ENCODE measurements at regions not wholly inside any gene's neighbourhood (a gene's known extent, or its start where the extent isn't known, plus 50 kb on each side); places are given as distances from the start of the nearest gene placed in this dataset.

- Histone ChIP-seq H2AFZ (no peak overlapping the region), H3K27ac (no peak overlapping the region), H3K9me3 (ENCODE audit: low read depth) (no peaks in the 10 kb centered on the region), H3K27me3 (no peaks in the 10 kb centered on the region), H3K9me2 (replicated peaks; ENCODE audit: insufficient read depth) (no peaks in the 10 kb centered on the region), H3K4me1 (ENCODE audit: insufficient read depth) (peaks cover 3% of the 10 kb centered on the region), H4K20me1 (ENCODE audit: insufficient read depth, poor library complexity, severe bottlenecking) (no peaks in the 10 kb centered on the region), H3K4me2 (no peak overlapping the region), H3K4me3 (no peak overlapping the region), H3K79me2 (no peaks in the 10 kb centered on the region), H3K36me3 (replicated peaks; ENCODE audit: insufficient read depth, low read depth) (no peaks in the 10 kb centered on the region)
- DNase-seq (ENCODE audit: low spot score) = no peak
- TF ChIP-seq EZH2 (IDR thresholded peaks at IDR 0.05; ENCODE audit: borderline replicate concordance) (no peak), EZH2phosphoT487 (IDR thresholded peaks at IDR 0.05; ENCODE audit: low read depth, severe bottlenecking, unreplicated experiment) (no peak)
- TF ChIP-seq, protein P1, sequence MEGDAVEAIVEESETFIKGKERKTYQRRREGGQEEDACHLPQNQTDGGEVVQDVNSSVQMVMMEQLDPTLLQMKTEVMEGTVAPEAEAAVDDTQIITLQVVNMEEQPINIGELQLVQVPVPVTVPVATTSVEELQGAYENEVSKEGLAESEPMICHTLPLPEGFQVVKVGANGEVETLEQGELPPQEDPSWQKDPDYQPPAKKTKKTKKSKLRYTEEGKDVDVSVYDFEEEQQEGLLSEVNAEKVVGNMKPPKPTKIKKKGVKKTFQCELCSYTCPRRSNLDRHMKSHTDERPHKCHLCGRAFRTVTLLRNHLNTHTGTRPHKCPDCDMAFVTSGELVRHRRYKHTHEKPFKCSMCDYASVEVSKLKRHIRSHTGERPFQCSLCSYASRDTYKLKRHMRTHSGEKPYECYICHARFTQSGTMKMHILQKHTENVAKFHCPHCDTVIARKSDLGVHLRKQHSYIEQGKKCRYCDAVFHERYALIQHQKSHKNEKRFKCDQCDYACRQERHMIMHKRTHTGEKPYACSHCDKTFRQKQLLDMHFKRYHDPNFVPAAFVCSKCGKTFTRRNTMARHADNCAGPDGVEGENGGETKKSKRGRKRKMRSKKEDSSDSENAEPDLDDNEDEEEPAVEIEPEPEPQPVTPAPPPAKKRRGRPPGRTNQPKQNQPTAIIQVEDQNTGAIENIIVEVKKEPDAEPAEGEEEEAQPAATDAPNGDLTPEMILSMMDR (IDR thresholded peaks at IDR 0.05; ENCODE audit: poor library complexity) = no peak
- 88% methylated on average over 2 of the region's 2 CpGs for WGBS (ENCODE audit: low lambda C conversion rate, missing lambda C conversion rate)
These were observed 210.1 kb upstream of the ARHGEF26 start for GRCh38 chr3:153911116-153911515.

- Histone ChIP-seq H3K27me3 (no peaks in the 10 kb centered on the region), H2AFZ (no peak overlapping the region), H3K36me3 (replicated peaks; ENCODE audit: insufficient read depth, low read depth) (no peaks in the 10 kb centered on the region), H3K4me1 (ENCODE audit: insufficient read depth) (no peaks in the 10 kb centered on the region), H3K4me3 (no peak overlapping the region), H3K9me2 (replicated peaks; ENCODE audit: insufficient read depth) (no peaks in the 10 kb centered on the region), H3K79me2 (no peaks in the 10 kb centered on the region), H3K27ac (no peak overlapping the region), H3K9me3 (ENCODE audit: low read depth) (no peaks in the 10 kb centered on the region), H3K4me2 (no peak overlapping the region), H4K20me1 (ENCODE audit: insufficient read depth, poor library complexity, severe bottlenecking) (no peaks in the 10 kb centered on the region)
- no peak for DNase-seq (ENCODE audit: low spot score)
- no peak for TF ChIP-seq EZH2 (IDR thresholded peaks at IDR 0.05; ENCODE audit: borderline replicate concordance)
- TF ChIP-seq, protein P1 (IDR thresholded peaks at IDR 0.05; ENCODE audit: poor library complexity) = no peak
- no peak for TF ChIP-seq EZH2phosphoT487 (IDR thresholded peaks at IDR 0.05; ENCODE audit: low read depth, severe bottlenecking, unreplicated experiment)
- 100% methylated on average over 1 of the region's 1 CpG for WGBS (ENCODE audit: low lambda C conversion rate, missing lambda C conversion rate)
These were observed 201.4 kb upstream of the ARHGEF26 start for GRCh38 chr3:153919773-153920172.

DNA sequence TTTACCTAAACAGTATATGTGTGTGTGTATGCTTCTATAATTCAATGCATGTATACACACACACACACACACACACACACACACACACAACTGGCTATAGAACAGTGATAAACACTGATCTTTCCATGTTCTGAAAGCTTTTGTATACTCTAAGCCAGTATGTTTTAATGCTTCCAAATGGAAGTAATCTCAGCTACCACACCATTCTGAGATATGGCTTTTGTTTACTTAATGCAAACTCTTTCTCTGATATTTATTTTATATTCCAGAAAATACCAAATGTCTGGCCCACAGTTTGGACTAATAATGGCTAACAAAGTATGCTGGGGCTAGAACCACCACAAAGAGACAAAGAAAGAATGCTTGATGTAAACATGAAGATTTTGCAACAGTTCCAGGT is 199.4 kb upstream of the ARHGEF26 start:
- Histone ChIP-seq H3K9me3 (ENCODE audit: low read depth) (no peaks in the 10 kb centered on the region), H3K27ac (no peak overlapping the region), H3K27me3 (no peaks in the 10 kb centered on the region), H3K9me2 (replicated peaks; ENCODE audit: insufficient read depth) (no peaks in the 10 kb centered on the region), H3K4me3 (no peak overlapping the region), H3K36me3 (replicated peaks; ENCODE audit: insufficient read depth, low read depth) (no peaks in the 10 kb centered on the region), H3K4me2 (no peak overlapping the region), H4K20me1 (ENCODE audit: insufficient read depth, poor library complexity, severe bottlenecking) (no peaks in the 10 kb centered on the region), H3K79me2 (no peaks in the 10 kb centered on the region), H3K4me1 (ENCODE audit: insufficient read depth) (no peaks in the 10 kb centered on the region), H2AFZ (no peak overlapping the region)
- TF ChIP-seq EZH2phosphoT487 (IDR thresholded peaks at IDR 0.05; ENCODE audit: low read depth, severe bottlenecking, unreplicated experiment) (no peak), EZH2 (IDR thresholded peaks at IDR 0.05; ENCODE audit: borderline replicate concordance) (no peak)
- TF ChIP-seq, protein P1 (IDR thresholded peaks at IDR 0.05; ENCODE audit: poor library complexity) = no peak
- DNase-seq (ENCODE audit: low spot score) = no peak
